Activated naive CD4-positive, alpha-beta T cell treated with anti-CD3 and anti-CD28 coated beads, Interleukin-2, amount 10 ng/mL, durations not matched to agents 7 days and 5 days (primary cell): ENCODE measurements at regions not wholly inside any gene's neighbourhood (a gene's known extent, or its start where the extent isn't known, plus 50 kb on each side); places are given as distances from the start of the nearest gene placed in this dataset.

Experiments used
- CTCF ChIA-PET: fragments of 350-600 bp; sonication (Branson Sonifier 250); formaldehyde crosslinking; loops from one replicate; lab custom pipeline; 2021; ENCODE audit warnings: antibody characterized with exemption; lab: Charles Lee
- DNase-seq: peaks from one replicate; pipeline ENCODE4 v3.0.0-alpha.2; 2020
- H3K27ac Mint-ChIP-seq: one replicate; pipeline ENCODE4 v1.8.0; 2021; ENCODE audit warnings: mild to moderate bottlenecking, moderate library complexity, mixed read lengths
- H3K27me3 Mint-ChIP-seq: one replicate; pipeline ENCODE4 v1.8.0; 2021; ENCODE audit warnings: mild to moderate bottlenecking, mixed read lengths
- H3K36me3 Mint-ChIP-seq: one replicate; pipeline ENCODE4 v1.8.0; 2021; ENCODE audit warnings: mixed read lengths
- H3K4me1 Mint-ChIP-seq: one replicate; pipeline ENCODE4 v1.8.0; 2021; ENCODE audit warnings: mixed read lengths
- H3K4me3 Mint-ChIP-seq: one replicate; pipeline ENCODE4 v1.8.0; 2021; ENCODE audit warnings: mild to moderate bottlenecking, moderate library complexity, mixed read lengths
- H3K9me3 Mint-ChIP-seq: one replicate; pipeline ENCODE4 v1.8.0; 2021; ENCODE audit warnings: mixed read lengths

DNA sequence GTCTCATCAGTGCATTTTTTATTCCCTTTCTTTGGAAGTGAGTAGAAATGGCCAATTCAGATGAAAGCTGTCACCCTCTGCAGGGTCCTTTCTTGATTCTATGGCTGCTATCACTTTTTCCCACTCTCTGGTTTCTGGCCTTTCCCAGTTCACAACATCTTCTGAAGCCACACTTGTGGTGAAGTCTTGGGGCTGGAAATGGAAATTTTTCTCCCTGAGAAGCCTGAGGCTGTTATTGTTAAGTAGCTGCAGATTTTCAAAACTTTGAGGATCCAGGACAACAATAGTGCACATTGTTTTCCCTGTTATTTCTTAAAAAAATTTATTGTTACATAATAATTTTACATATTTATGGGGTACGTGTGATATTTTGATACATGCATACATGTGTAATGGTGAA, 250.3 kb upstream of the RASGRP1 start:
- peaks cover 21% of the 10 kb centered on the region for H3K27me3 Mint-ChIP-seq
- DNase-seq = no peak
- H3K9me3 Mint-ChIP-seq = no peaks in the 10 kb centered on the region
- H3K4me1 Mint-ChIP-seq = peaks cover 4% of the 10 kb centered on the region
- no peaks in the 10 kb centered on the region for H3K36me3 Mint-ChIP-seq
- no peak overlapping the region for H3K27ac Mint-ChIP-seq
- CTCF ChIA-PET = interaction anchor here (0.6 to 1.0 kb wide), 2 partner anchors 765 to 1691 kb away, joined by 3 read pairs; no protein-coding TSS in a partner anchor
- no peak overlapping the region for H3K4me3 Mint-ChIP-seq

- H3K36me3 Mint-ChIP-seq = no peaks in the 10 kb centered on the region
- H3K27ac Mint-ChIP-seq = no peak overlapping the region
- H3K4me3 Mint-ChIP-seq = no peak overlapping the region
- no peaks in the 10 kb centered on the region for H3K9me3 Mint-ChIP-seq
- peak; percentile 89 for DNase-seq
- H3K4me1 Mint-ChIP-seq = peaks cover 4% of the 10 kb centered on the region
- CTCF ChIA-PET = interaction anchor here (0.6 to 2.0 kb wide), 9 partner anchors 9 to 1789 kb away, joined by 3 to 7 read pairs (median 5); partner anchors contain the start of gene THBS1
- H3K27me3 Mint-ChIP-seq = peaks cover 21% of the 10 kb centered on the region
These were observed 253.0 kb upstream of the RASGRP1 start for GRCh38 chr15:38817427-38818156.

GRCh38 chr15:38818157-38818790, 253.7 kb upstream of the RASGRP1 start:
- DNase-seq = no peak
- Mint-ChIP-seq H3K4me3 (no peak overlapping the region), H3K4me1 (peaks cover 4% of the 10 kb centered on the region), H3K36me3 (no peaks in the 10 kb centered on the region), H3K27ac (no peak overlapping the region), H3K27me3 (peaks cover 21% of the 10 kb centered on the region), H3K9me3 (no peaks in the 10 kb centered on the region)
- CTCF ChIA-PET = interaction anchor here (0.9 kb wide), 1 partner anchor 762 kb away, joined by 3 read pairs; no protein-coding TSS in a partner anchor

GRCh38 chr15:38819387-38819950, 254.9 kb upstream of the RASGRP1 start:
- DNase-seq = no peak
- H3K27ac Mint-ChIP-seq = no peak overlapping the region
- peaks cover 22% of the 10 kb centered on the region for H3K27me3 Mint-ChIP-seq
- no peak overlapping the region for H3K4me3 Mint-ChIP-seq
- CTCF ChIA-PET = interaction anchor here (0.7 to 1.4 kb wide), 4 partner anchors 9 to 759 kb away, joined by 3 to 4 read pairs (median 3); no protein-coding TSS in a partner anchor
- H3K9me3 Mint-ChIP-seq = no peaks in the 10 kb centered on the region
- H3K4me1 Mint-ChIP-seq = peaks cover 4% of the 10 kb centered on the region
- H3K36me3 Mint-ChIP-seq = no peaks in the 10 kb centered on the region

DNA sequence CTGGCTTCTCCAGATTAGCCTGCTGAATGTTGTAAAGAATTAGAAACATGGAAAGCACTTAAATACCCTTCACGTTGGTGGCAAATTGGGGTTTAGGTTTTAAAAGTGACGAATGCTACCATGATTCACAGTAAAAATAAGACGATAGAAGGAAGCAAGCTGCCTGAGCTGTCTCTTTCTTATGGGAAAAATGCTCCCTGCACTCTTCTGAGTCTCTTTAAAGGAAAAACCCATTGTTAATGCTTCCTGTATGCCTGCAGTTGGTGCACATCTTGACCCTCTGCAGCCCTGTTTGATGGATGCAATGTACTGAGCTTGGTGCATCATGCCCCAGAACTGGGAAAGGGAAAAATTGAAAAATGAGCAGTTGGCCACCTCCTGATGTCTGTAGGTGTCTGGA, 258.6 kb upstream of the RASGRP1 start:
- DNase-seq = no peak
- CTCF ChIA-PET = interaction anchor here (0.7 to 0.9 kb wide), 2 partner anchors 12 to 757 kb away, joined by 3 read pairs; no protein-coding TSS in a partner anchor
- H3K4me3 Mint-ChIP-seq = no peak overlapping the region
- peaks cover 17% of the 10 kb centered on the region for H3K27me3 Mint-ChIP-seq
- H3K36me3 Mint-ChIP-seq = no peaks in the 10 kb centered on the region
- H3K9me3 Mint-ChIP-seq = no peaks in the 10 kb centered on the region
- no peak overlapping the region for H3K27ac Mint-ChIP-seq
- H3K4me1 Mint-ChIP-seq = no peaks in the 10 kb centered on the region

DNA sequence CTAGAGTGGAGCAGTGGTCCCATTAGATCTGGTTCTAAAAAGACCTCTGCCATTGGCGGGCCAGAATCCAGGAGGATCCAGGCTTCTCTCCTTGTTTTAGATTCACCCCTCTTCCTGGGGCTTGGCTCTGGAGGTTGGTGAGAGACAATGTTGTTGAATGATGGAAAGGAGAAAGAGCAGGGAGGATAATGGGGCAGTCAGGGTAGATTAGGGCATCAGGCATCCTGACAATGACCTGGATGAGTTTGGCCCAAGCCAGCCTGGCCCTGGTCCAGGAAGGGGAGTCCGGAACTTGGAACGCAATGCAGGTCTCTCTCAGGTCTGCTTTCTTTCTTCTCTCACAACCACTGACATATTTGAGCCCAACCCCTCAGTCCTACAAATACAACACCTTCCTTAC, 260.1 kb upstream of the RASGRP1 start:
- CTCF ChIA-PET = no interaction called here
- DNase-seq = no peak
- Mint-ChIP-seq H3K9me3 (no peaks in the 10 kb centered on the region), H3K27me3 (peaks cover 17% of the 10 kb centered on the region), H3K27ac (no peak overlapping the region), H3K36me3 (no peaks in the 10 kb centered on the region), H3K4me3 (no peak overlapping the region), H3K4me1 (no peaks in the 10 kb centered on the region)

DNA sequence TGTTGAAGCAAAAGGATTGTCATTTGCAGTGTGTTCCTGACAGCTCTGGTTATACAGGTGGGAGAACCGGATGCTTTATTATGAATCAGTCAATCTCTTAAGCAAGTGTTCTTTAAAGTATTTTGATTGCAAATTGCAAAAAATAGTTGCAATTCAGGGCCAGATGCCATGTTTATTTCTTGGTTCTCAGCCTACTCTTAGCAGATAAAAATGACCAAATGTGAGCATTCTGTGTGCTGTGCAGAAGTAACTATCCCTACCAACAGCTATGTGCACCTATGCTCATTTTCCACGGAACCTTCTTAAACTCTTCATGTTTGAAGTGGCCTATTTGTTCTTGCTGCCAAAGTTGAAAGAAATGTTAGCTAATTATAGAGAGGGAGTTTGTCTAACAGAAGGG, 262.3 kb upstream of the RASGRP1 start:
- no peaks in the 10 kb centered on the region for H3K4me1 Mint-ChIP-seq
- peaks cover 3% of the 10 kb centered on the region for H3K9me3 Mint-ChIP-seq
- CTCF ChIA-PET = interaction anchor here (1.3 kb wide), 1 partner anchor 49 kb away, joined by 3 read pairs; no protein-coding TSS in a partner anchor
- no peaks in the 10 kb centered on the region for H3K36me3 Mint-ChIP-seq
- H3K27me3 Mint-ChIP-seq = peaks cover 17% of the 10 kb centered on the region
- H3K4me3 Mint-ChIP-seq = no peak overlapping the region
- no peak for DNase-seq
- no peak overlapping the region for H3K27ac Mint-ChIP-seq

GRCh38 chr15:38828031-38828532, 263.5 kb upstream of the RASGRP1 start:
- H3K36me3 Mint-ChIP-seq = no peaks in the 10 kb centered on the region
- peaks cover 17% of the 10 kb centered on the region for H3K27me3 Mint-ChIP-seq
- CTCF ChIA-PET = interaction anchor here (0.6 kb wide), 1 partner anchor 9 kb away, joined by 3 read pairs; no protein-coding TSS in a partner anchor
- DNase-seq = no peak
- no peaks in the 10 kb centered on the region for H3K4me1 Mint-ChIP-seq
- peaks cover 5% of the 10 kb centered on the region for H3K9me3 Mint-ChIP-seq
- no peak overlapping the region for H3K4me3 Mint-ChIP-seq
- no peak overlapping the region for H3K27ac Mint-ChIP-seq

GRCh38 chr15:38829086-38829485, 264.5 kb upstream of the RASGRP1 start:
- no peak for DNase-seq
- Mint-ChIP-seq H3K27me3 (peaks cover 17% of the 10 kb centered on the region), H3K27ac (no peak overlapping the region), H3K4me1 (no peaks in the 10 kb centered on the region), H3K4me3 (no peak overlapping the region), H3K36me3 (no peaks in the 10 kb centered on the region), H3K9me3 (peaks cover 5% of the 10 kb centered on the region)
- CTCF ChIA-PET = no interaction called here

GRCh38 chr15:38842226-38842625, 277.6 kb upstream of the RASGRP1 start:
- H3K27me3 Mint-ChIP-seq = peaks cover 5% of the 10 kb centered on the region
- DNase-seq = no peak
- CTCF ChIA-PET = no interaction called here
- no peak overlapping the region for H3K27ac Mint-ChIP-seq
- H3K4me1 Mint-ChIP-seq = no peaks in the 10 kb centered on the region
- no peak overlapping the region for H3K4me3 Mint-ChIP-seq
- H3K9me3 Mint-ChIP-seq = no peaks in the 10 kb centered on the region
- no peaks in the 10 kb centered on the region for H3K36me3 Mint-ChIP-seq

DNA sequence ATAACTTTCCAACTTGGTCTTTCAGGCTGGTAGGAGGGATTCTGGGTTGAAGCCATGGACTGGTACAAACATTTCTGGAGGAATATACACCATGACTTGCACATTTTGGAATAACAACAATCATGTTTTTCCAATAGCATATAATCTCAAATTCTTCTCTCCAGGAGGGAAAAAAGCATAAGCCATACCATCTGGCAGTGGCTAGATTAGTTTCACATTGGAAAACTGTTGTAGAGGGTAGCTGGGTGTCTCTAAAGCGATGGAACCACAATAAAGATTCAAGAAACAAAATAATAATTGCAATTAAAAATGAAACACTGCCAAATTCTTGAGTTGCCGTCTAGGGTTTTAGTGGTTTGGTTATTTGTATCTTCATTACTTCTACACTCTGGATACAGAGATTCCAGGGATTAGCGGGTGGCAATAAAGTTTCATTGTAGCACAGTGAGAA, 278.5 kb upstream of the RASGRP1 start:
- no peak overlapping the region for H3K27ac Mint-ChIP-seq
- H3K4me3 Mint-ChIP-seq = no peak overlapping the region
- no peak for DNase-seq
- no peaks in the 10 kb centered on the region for H3K36me3 Mint-ChIP-seq
- peaks cover 5% of the 10 kb centered on the region for H3K27me3 Mint-ChIP-seq
- CTCF ChIA-PET = interaction anchor here (0.9 kb wide), 1 partner anchor 10 kb away, joined by 8 read pairs; no protein-coding TSS in a partner anchor
- no peaks in the 10 kb centered on the region for H3K9me3 Mint-ChIP-seq
- H3K4me1 Mint-ChIP-seq = no peaks in the 10 kb centered on the region

GRCh38 chr15:38843736-38844590, 279.3 kb upstream of the RASGRP1 start:
- Mint-ChIP-seq H3K4me1 (no peaks in the 10 kb centered on the region), H3K27ac (no peak overlapping the region), H3K4me3 (no peak overlapping the region), H3K36me3 (no peaks in the 10 kb centered on the region), H3K9me3 (no peaks in the 10 kb centered on the region), H3K27me3 (peaks cover 5% of the 10 kb centered on the region)
- CTCF ChIA-PET = interaction anchor here (0.9 kb wide), 1 partner anchor 9 kb away, joined by 8 read pairs; no protein-coding TSS in a partner anchor
- no peak for DNase-seq

DNA sequence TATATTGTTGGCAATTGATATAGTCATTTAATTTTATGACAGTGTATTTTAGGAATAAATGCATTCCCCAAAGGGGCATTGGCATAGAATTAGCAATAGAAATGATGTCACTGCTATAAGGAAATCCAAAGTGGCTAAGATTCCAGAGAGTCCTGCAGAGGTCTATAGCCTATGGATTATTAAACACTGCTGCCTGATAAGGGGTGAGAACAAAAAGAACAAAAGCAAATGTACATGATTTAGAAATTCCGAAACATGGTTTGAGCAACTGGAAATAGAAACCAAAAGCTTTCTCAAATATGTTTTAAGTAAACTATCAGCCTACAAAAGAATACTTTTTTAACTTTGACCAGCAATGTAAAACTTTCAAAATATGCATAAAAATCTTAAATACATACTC, 280.1 kb upstream of the RASGRP1 start:
- Mint-ChIP-seq H3K4me3 (no peak overlapping the region), H3K27me3 (peaks cover 3% of the 10 kb centered on the region), H3K4me1 (no peaks in the 10 kb centered on the region), H3K9me3 (no peaks in the 10 kb centered on the region), H3K36me3 (no peaks in the 10 kb centered on the region), H3K27ac (no peak overlapping the region)
- no peak for DNase-seq
- CTCF ChIA-PET = no interaction called here
